Sigmoid colon (tissue), 6 donors: ENCODE measurements at regions not wholly inside any gene's neighbourhood (a gene's known extent, or its start where the extent isn't known, plus 50 kb on each side); places are given as distances from the start of the nearest gene placed in this dataset.

ENCODE experiments used
- DNase-seq: peaks from one replicate; pipeline ENCODE4 v3.0.0-alpha.2; 2019
- H3K27ac ChIP-seq, 4 donors: fragments of 200-600 bp; sonication (generic); one replicate each; pipeline ENCODE4 v1.5.1; 2016 to 2019; ENCODE audit warnings: mild to moderate bottlenecking in 1 of 4
- H3K27me3 ChIP-seq, 3 donors: fragments of 200-600 bp; sonication (generic); one replicate each; pipeline ENCODE4 v1.5.1; 2019; ENCODE audit warnings: mild to moderate bottlenecking in 1 of 3
- H3K36me3 ChIP-seq, 4 donors: fragments of 200-600 bp; sonication (generic); one replicate each; pipeline ENCODE4 v1.5.1; 2016 to 2019
- H3K4me1 ChIP-seq, 4 donors: fragments of 200-600 bp; sonication (generic); one replicate each; pipeline ENCODE4 v1.5.1; 2017 to 2019
- H3K4me3 ChIP-seq, 4 donors: fragments of 200-600 bp; sonication (generic); one replicate each; pipeline ENCODE4 v1.5.1; 2017 to 2019; ENCODE audit warnings: mild to moderate bottlenecking in 2 of 4, moderate library complexity in 1 of 4
- H3K9me3 ChIP-seq, 4 donors: fragments of 200-600 bp in 3 of 4; sonication (generic) in 3 of 4; one replicate each; pipeline versions ENCODE4 v1.5.1 to v1.6.1; 2013 to 2019
- EP300 ChIP-seq, 4 donors: sonication (generic); formaldehyde crosslinking; IDR thresholded peaks; one replicate each; pipeline ENCODE4 v1.6.1; 2017; ENCODE audit warnings: antibody characterized with exemption in 4 of 4
- POLR2A ChIP-seq, 2 donors: fragments of 450-650 bp; IDR thresholded peaks; one replicate each; pipeline ENCODE4 v1.6.1; 2016; ENCODE audit warnings: antibody characterized with exemption in 2 of 2, mild to moderate bottlenecking in 2 of 2, moderate library complexity in 2 of 2
- POLR2AphosphoS5 ChIP-seq, 4 donors: sonication (generic); formaldehyde crosslinking; IDR thresholded peaks; one replicate each; pipeline ENCODE4 v1.6.1; 2017; ENCODE audit warnings: antibody characterized with exemption in 4 of 4
- WGBS, 2 donors: extraction: QIAGEN DNeasy Blood & Tissue Kit; methylation state at CpG; one replicate each; pipeline ENCODE4 v1.1.7; 2013; 5-methylcytosine and 5-hydroxymethylcytosine counted together
- intact Hi-C: fragments of 100-400 bp; cut with DNase I; formaldehyde crosslinking; loops from one replicate; pipeline ENCODE4 v1.15.1; 2023
- TF ChIP-seq, protein P1 (sequence below), 4 experiments: fragments of 450-650 bp in 3 of 4; fragments of 200-600 bp in 1 of 4; IDR thresholded peaks; one replicate each; pipeline ENCODE4 v1.5.1; 2016 to 2019; ENCODE audit warnings: antibody characterized with exemption in 4 of 4, mild to moderate bottlenecking in 3 of 4, moderate library complexity in 2 of 4
- donor health status: healthy with polysubstance abuse.
- donor health status: healthy.

GRCh38 chr3:55185380-55185779 lies 257.5 kb upstream of the LRTM1 start:
- no peak for DNase-seq
- Histone ChIP-seq H3K4me3 (no peak overlapping the region), H3K9me3 (no peaks in the 10 kb centered on the region), H3K36me3 (no peaks in the 10 kb centered on the region), H3K27me3 (no peaks in the 10 kb centered on the region), H3K27ac (no peak overlapping the region), H3K4me1 (no peaks in the 10 kb centered on the region)
- TF ChIP-seq, protein P1, sequence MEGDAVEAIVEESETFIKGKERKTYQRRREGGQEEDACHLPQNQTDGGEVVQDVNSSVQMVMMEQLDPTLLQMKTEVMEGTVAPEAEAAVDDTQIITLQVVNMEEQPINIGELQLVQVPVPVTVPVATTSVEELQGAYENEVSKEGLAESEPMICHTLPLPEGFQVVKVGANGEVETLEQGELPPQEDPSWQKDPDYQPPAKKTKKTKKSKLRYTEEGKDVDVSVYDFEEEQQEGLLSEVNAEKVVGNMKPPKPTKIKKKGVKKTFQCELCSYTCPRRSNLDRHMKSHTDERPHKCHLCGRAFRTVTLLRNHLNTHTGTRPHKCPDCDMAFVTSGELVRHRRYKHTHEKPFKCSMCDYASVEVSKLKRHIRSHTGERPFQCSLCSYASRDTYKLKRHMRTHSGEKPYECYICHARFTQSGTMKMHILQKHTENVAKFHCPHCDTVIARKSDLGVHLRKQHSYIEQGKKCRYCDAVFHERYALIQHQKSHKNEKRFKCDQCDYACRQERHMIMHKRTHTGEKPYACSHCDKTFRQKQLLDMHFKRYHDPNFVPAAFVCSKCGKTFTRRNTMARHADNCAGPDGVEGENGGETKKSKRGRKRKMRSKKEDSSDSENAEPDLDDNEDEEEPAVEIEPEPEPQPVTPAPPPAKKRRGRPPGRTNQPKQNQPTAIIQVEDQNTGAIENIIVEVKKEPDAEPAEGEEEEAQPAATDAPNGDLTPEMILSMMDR (IDR thresholded peaks at IDR 0.05) = no peak
- TF ChIP-seq POLR2AphosphoS5 (IDR thresholded peaks at IDR 0.05) (no peak), POLR2A (IDR thresholded peaks at IDR 0.05) (no peak), EP300 (IDR thresholded peaks at IDR 0.05) (no peak)
- intact Hi-C loops = no loop called here
- WGBS, 2 donors = 78 to 79% methylated on average over 3 of the region's 3 CpGs

- Histone ChIP-seq H3K4me3 (no peak overlapping the region), H3K36me3 (no peaks in the 10 kb centered on the region), H3K9me3 (no peaks in the 10 kb centered on the region), H3K27me3 (no peaks in the 10 kb centered on the region), H3K4me1 (no peaks in the 10 kb centered on the region), H3K27ac (no peak overlapping the region)
- DNase-seq = no peak
- TF ChIP-seq POLR2A (IDR thresholded peaks at IDR 0.05) = no peak
- TF ChIP-seq, protein P1 (IDR thresholded peaks at IDR 0.05) = no peak
- TF ChIP-seq POLR2AphosphoS5 (IDR thresholded peaks at IDR 0.05) = no peak
- no peak for TF ChIP-seq EP300 (IDR thresholded peaks at IDR 0.05)
- intact Hi-C loops = loop anchor here (5.0 kb wide), 2 partner anchors 231 to 756 kb away; no protein-coding TSS in a partner anchor
Measured at GRCh38 chr3:55183201-55183600, 255.3 kb upstream of the LRTM1 start.

DNA sequence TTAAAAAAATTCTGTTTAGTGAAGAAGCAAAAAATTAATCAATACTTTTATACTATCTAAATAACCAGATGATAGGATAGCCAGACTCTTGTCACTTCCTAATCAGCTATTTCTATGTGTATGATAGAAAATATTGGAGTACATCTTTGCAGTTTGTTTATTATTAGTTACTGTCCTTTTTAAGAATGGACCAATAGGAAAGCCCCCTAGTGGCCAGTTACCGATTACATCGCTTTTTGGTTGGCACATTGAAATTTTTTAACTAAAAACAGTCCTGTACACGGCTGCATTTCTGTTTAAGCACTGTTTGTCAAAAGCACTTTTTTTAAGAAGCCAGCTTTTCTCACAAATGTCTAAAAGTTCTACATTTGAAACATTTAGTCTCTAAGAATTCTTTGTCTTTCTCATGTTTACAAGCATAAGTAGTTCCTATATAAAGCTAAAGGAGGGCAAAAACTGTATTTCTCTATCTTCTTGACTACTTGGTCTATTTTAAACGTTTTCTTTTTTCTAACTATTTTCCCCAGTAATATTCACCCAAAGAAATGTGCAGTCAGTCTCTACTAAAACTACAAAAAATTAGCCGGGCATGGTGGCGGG lies 253.2 kb upstream of the LRTM1 start:
- Histone ChIP-seq H3K27ac (no peak overlapping the region), H3K27me3 (no peaks in the 10 kb centered on the region), H3K4me1 (peaks cover 0 to 4% (median 0%) of the 10 kb centered on the region in 4 donors), H3K36me3 (no peaks in the 10 kb centered on the region), H3K4me3 (no peak overlapping the region), H3K9me3 (no peaks in the 10 kb centered on the region)
- DNase-seq = no peak
- 34 to 38% methylated on average over 6 of the region's 6 CpGs for WGBS, 2 donors
- intact Hi-C loops = loop anchor here (5.0 kb wide), 2 partner anchors 229 to 754 kb away; no protein-coding TSS in a partner anchor
- TF ChIP-seq EP300 (IDR thresholded peaks at IDR 0.05) (no peak), POLR2A (IDR thresholded peaks at IDR 0.05) (no peak)
- TF ChIP-seq, protein P1 (IDR thresholded peaks at IDR 0.05) = peak in 3 of 4 experiments; percentile 45 to 71 (median 56)

- no peaks in the 10 kb centered on the region for H3K27me3 ChIP-seq
- WGBS, 2 donors = 81 to 91% methylated on average over 3 of the region's 3 CpGs
- no peak for DNase-seq
- no peak for TF ChIP-seq EP300 (IDR thresholded peaks at IDR 0.05)
- no peak for TF ChIP-seq POLR2A (IDR thresholded peaks at IDR 0.05)
- TF ChIP-seq, protein P1 (IDR thresholded peaks at IDR 0.05) = no peak
- TF ChIP-seq POLR2AphosphoS5 (IDR thresholded peaks at IDR 0.05) = no peak
- H3K36me3 ChIP-seq = no peaks in the 10 kb centered on the region
- H3K4me1 ChIP-seq = peaks cover 0 to 4% (median 0%) of the 10 kb centered on the region in 4 donors
- intact Hi-C loops = loop anchor here (5.0 kb wide), 2 partner anchors 228 to 753 kb away; no protein-coding TSS in a partner anchor
- no peak overlapping the region for H3K27ac ChIP-seq
- H3K4me3 ChIP-seq = no peak overlapping the region
- no peaks in the 10 kb centered on the region for H3K9me3 ChIP-seq
Measured at GRCh38 chr3:55180161-55180560, 252.3 kb upstream of the LRTM1 start.

DNA sequence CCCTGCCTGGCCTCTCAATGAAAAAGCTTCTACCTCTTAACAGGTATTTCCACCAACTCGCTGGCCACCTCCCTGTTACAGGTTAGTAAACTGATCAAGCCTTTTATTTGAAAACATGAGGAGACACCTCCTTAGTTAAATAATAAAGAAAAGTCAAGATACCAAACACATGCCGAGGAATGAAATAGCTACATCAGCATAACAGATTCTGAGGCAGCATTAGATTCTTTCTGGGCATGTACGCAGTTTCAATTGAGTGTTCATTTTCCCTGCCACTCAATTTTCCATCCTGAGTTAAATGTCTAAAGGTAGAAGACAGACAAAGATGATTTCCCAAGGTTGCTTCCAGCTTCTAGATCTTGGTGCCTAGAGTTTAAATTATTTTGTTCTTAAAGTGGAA lies 250.5 kb upstream of the LRTM1 start:
- no peak for DNase-seq
- no peak for TF ChIP-seq POLR2AphosphoS5 (IDR thresholded peaks at IDR 0.05)
- TF ChIP-seq, protein P1 (IDR thresholded peaks at IDR 0.05) = no peak
- TF ChIP-seq EP300 (IDR thresholded peaks at IDR 0.05) = no peak
- no peak for TF ChIP-seq POLR2A (IDR thresholded peaks at IDR 0.05)
- Histone ChIP-seq H3K36me3 (no peaks in the 10 kb centered on the region), H3K9me3 (no peaks in the 10 kb centered on the region), H3K4me1 (peaks cover 0 to 11% (median 5%) of the 10 kb centered on the region in 4 donors), H3K27me3 (no peaks in the 10 kb centered on the region), H3K4me3 (no peak overlapping the region), H3K27ac (no peak overlapping the region)
- 54 to 82% methylated on average over 3 of the region's 3 CpGs for WGBS, 2 donors
- intact Hi-C loops = no loop called here
